SK-N-SH (cell line): ENCODE measurements at regions not wholly inside any gene's neighbourhood (a gene's known extent, or its start where the extent isn't known, plus 50 kb on each side); places are given as distances from the start of the nearest gene placed in this dataset.

Experiments used
- CTCF ChIA-PET: fragments of 300-600, 350-600 bp; formaldehyde crosslinking; extraction: SDS; loops from one replicate; lab custom pipeline; 2021; lab: Yijun Ruan, JAX
- POLR2A ChIA-PET: fragments of 350-600 bp; sonication (Branson Sonifier 250); formaldehyde crosslinking; extraction: SDS; loops from one replicate; lab custom pipeline; 2020; ENCODE audit warnings: antibody characterized with exemption, inconsistent platforms; lab: Yijun Ruan, JAX
- DNase-seq: peaks from one replicate; pipeline ENCODE4 v3.0.0; 2012
- H2AFZ ChIP-seq: fragments of 200-600 bp; sonication (generic); 2 replicates; pipeline ENCODE4 v1.8.1; 2016; ENCODE audit warnings: antibody characterized with exemption, mild to moderate bottlenecking, low read depth
- H3F3A ChIP-seq: fragments of 200-600 bp; sonication (generic); replicated peaks from 2 replicates; pipeline ENCODE3; 2016; ENCODE audit warnings: antibody characterized with exemption, mild to moderate bottlenecking; ENCODE audit not compliant: insufficient read depth
- H3K27ac ChIP-seq, 2 experiments: fragments of 200-500 bp in 1 of 2; fragments of 200-600 bp in 1 of 2; sonication (Bioruptor generic) in 1 of 2; sonication (generic), shearing (Covaris generic) in 1 of 2; 2 replicates each; pipeline versions ENCODE4 v1.5.1 to v1.6.1; 2014 to 2016; ENCODE audit warnings: low read depth in 2 of 2, inconsistent platforms in 1 of 2, low read length in 1 of 2, mild to moderate bottlenecking in 1 of 2, mixed read lengths in 1 of 2
- H3K27me3 ChIP-seq: fragments of 200-600 bp; sonication (generic), shearing (Covaris generic); 2 replicates; pipeline ENCODE4 v1.6.1; 2016; ENCODE audit warnings: mixed run types; ENCODE audit not compliant: insufficient read depth
- H3K36me3 ChIP-seq, 2 experiments: fragments of 200-500 bp in 1 of 2; fragments of 200-600 bp in 1 of 2; sonication (Bioruptor generic) in 1 of 2; sonication (generic) in 1 of 2; replicated peaks in 1 of 2; 2 replicates each; pipeline versions ENCODE3 to v1.5.1; 2014 to 2016; ENCODE audit warnings: low read length in 1 of 2, mild to moderate bottlenecking in 1 of 2; ENCODE audit not compliant: insufficient read depth in 2 of 2, control insufficient read depth in 1 of 2
- H3K4me1 ChIP-seq, 2 experiments: fragments of 200-500 bp in 1 of 2; fragments of 200-600 bp in 1 of 2; sonication (Bioruptor generic) in 1 of 2; sonication (generic), shearing (Covaris generic) in 1 of 2; 2 replicates each; pipeline versions ENCODE4 v1.5.1 to v1.6.1; 2014 to 2016; ENCODE audit warnings: low read depth in 1 of 2, low read length in 1 of 2, mixed run types in 1 of 2; ENCODE audit not compliant: insufficient read depth in 2 of 2, control insufficient read depth in 1 of 2
- H3K4me2 ChIP-seq: fragments of 200-600 bp; sonication (generic), shearing (Covaris generic); 2 replicates; pipeline ENCODE4 v1.6.1; 2017; ENCODE audit warnings: mixed run types
- H3K4me3 ChIP-seq, 2 experiments: fragments of 200-500 bp in 1 of 2; fragments of 200-600 bp in 1 of 2; sonication (Bioruptor generic) in 1 of 2; sonication (generic), shearing (Covaris generic) in 1 of 2; 2 replicates each; pipeline versions ENCODE4 v1.5.1 to v1.8.1; 2014 to 2016; ENCODE audit warnings: low read depth in 2 of 2, inconsistent platforms in 1 of 2, low read length in 1 of 2, mild to moderate bottlenecking in 1 of 2, mixed read lengths in 1 of 2, moderate library complexity in 1 of 2
- H3K79me2 ChIP-seq: fragments of 200-600 bp; sonication (generic); 2 replicates; pipeline ENCODE4 v1.8.1; 2017; ENCODE audit warnings: mild to moderate bottlenecking; ENCODE audit not compliant: insufficient read depth
- H3K9ac ChIP-seq: fragments of 200-600 bp; sonication (generic); 2 replicates; pipeline ENCODE4 v1.6.1; 2017; ENCODE audit warnings: mixed run types
- H3K9me2 ChIP-seq: fragments of 200-600 bp; sonication (generic); 2 replicates; pipeline ENCODE4 v1.6.1; 2017; ENCODE audit warnings: mixed run types
- H3K9me3 ChIP-seq: fragments of 200-600 bp; sonication (generic); 2 replicates; pipeline ENCODE4 v1.6.1; 2017; ENCODE audit warnings: mixed run types, mild to moderate bottlenecking, moderate library complexity
- H4K20me1 ChIP-seq: fragments of 200-600 bp; sonication (generic); 2 replicates; pipeline ENCODE4 v1.6.1; 2017; ENCODE audit warnings: mild to moderate bottlenecking, mixed run types; ENCODE audit not compliant: insufficient read depth
- CHD2 ChIP-seq: fragments of 150-350 bp; IDR thresholded peaks from 2 replicates; pipeline ENCODE4 v1.6.1; 2018; ENCODE audit warnings: low read length; ENCODE audit not compliant: partially characterized antibody
- ELF1 ChIP-seq: IDR thresholded peaks from 2 replicates; pipeline ENCODE4 v1.4.0; 2012
- EP300 ChIP-seq, 2 experiments: IDR thresholded peaks; 2 replicates each; pipeline versions ENCODE4 v1.4.0 to v1.6.1; 2012; ENCODE audit warnings: borderline replicate concordance in 1 of 2, low read depth in 1 of 2, low read length in 1 of 2
- FOSL2 ChIP-seq: IDR thresholded peaks from 2 replicates; pipeline ENCODE4 v1.4.0; 2012; ENCODE audit warnings: low read depth, mild to moderate bottlenecking, moderate library complexity, borderline replicate concordance
- FOXJ3 ChIP-seq: sonication (generic); formaldehyde crosslinking; IDR thresholded peaks from 2 replicates; pipeline ENCODE4 v1.5.1; 2020; ENCODE audit warnings: mild to moderate bottlenecking, missing genetic modification reagents
- GABPA ChIP-seq: IDR thresholded peaks from 2 replicates; pipeline ENCODE4 v1.4.0; 2012; ENCODE audit warnings: low read depth, mild to moderate bottlenecking
- GATA2 ChIP-seq: sonication (generic); formaldehyde crosslinking; IDR thresholded peaks from 2 replicates; pipeline ENCODE4 v1.5.0; 2020; ENCODE audit warnings: mild to moderate bottlenecking, missing genetic modification reagents
- IRF3 ChIP-seq: fragments of 150-350 bp; IDR thresholded peaks from 2 replicates; pipeline ENCODE4 v1.6.1; 2016; ENCODE audit warnings: mild to moderate bottlenecking, low read depth, low read length
- NRF1 ChIP-seq: IDR thresholded peaks from 2 replicates; pipeline ENCODE4 v1.6.1; 2012; ENCODE audit warnings: low read depth, mild to moderate bottlenecking, low read length
- POLR2AphosphoS5 ChIP-seq: IDR thresholded peaks from 2 replicates; pipeline ENCODE4 v1.6.1; 2012; ENCODE audit warnings: low read depth, low read length
- REST ChIP-seq: IDR thresholded peaks from 2 replicates; pipeline ENCODE4 v1.6.1; 2012; ENCODE audit warnings: mild to moderate bottlenecking, low read depth, low read length, moderate library complexity
- RFX5 ChIP-seq: IDR thresholded peaks from 2 replicates; pipeline ENCODE4 v1.6.1; 2012; ENCODE audit warnings: mild to moderate bottlenecking, improper control_type of control experiment, low read length
- RXRA ChIP-seq: IDR thresholded peaks from 2 replicates; pipeline ENCODE4 v1.4.0; 2012; ENCODE audit warnings: low read depth, mild to moderate bottlenecking, borderline replicate concordance
- SIN3A ChIP-seq: IDR thresholded peaks from 2 replicates; pipeline ENCODE4 v1.6.1; 2012; ENCODE audit warnings: low read depth, mild to moderate bottlenecking, low read length, moderate library complexity, borderline replicate concordance
- SMC3 ChIP-seq: IDR thresholded peaks from 2 replicates; pipeline ENCODE4 v1.6.1; 2012; ENCODE audit warnings: low read depth, low read length, improper control_type of control experiment
- TAF1 ChIP-seq: IDR thresholded peaks from 2 replicates; pipeline ENCODE4 v1.6.1; 2012; ENCODE audit warnings: low read depth, mild to moderate bottlenecking, low read length, moderate library complexity, borderline replicate concordance
- USF1 ChIP-seq: IDR thresholded peaks from 2 replicates; pipeline ENCODE4 v1.4.0; 2012; ENCODE audit warnings: low read depth, borderline replicate concordance
- USF2 ChIP-seq: fragments of 150-350 bp; IDR thresholded peaks from 2 replicates; pipeline ENCODE4 v1.6.1; 2017; ENCODE audit warnings: antibody characterized with exemption, low read length, low read depth, borderline replicate concordance
- YY1 ChIP-seq: IDR thresholded peaks from 2 replicates; pipeline ENCODE4 v1.4.0; 2012; ENCODE audit warnings: low read depth, mild to moderate bottlenecking
- WGBS: methylation state at CpG from one replicate; pipeline ENCODE4 v1.1.6; 2017; ENCODE audit warnings: low lambda C conversion rate; 5-methylcytosine and 5-hydroxymethylcytosine counted together

GRCh38 chr4:171117457-171117856 is 695.7 kb upstream of the GALNTL6 start:
- no peak overlapping the region for H2AFZ ChIP-seq
- H3K9me3 ChIP-seq = no peaks in the 10 kb centered on the region
- TF ChIP-seq USF2 (no peak), NRF1 (no peak), EP300 (IDR thresholded peaks at IDR 0.05; ENCODE audit: borderline replicate concordance in 1 of 2, low read depth in 1 of 2, low read length in 1 of 2) (no peak), GABPA (no peak), FOXJ3 (CRISPR knock-in tag) (no peak)
- no peak for DNase-seq
- H3K4me1 ChIP-seq = no peaks in the 10 kb centered on the region
- H3K36me3 ChIP-seq = no peaks in the 10 kb centered on the region
- H3K27ac ChIP-seq = no peak overlapping the region
- POLR2A ChIA-PET = no interaction called here
- H3K27me3 ChIP-seq = no peaks in the 10 kb centered on the region
- no peaks in the 10 kb centered on the region for H3F3A ChIP-seq
- H3K79me2 ChIP-seq = no peaks in the 10 kb centered on the region
- H4K20me1 ChIP-seq = no peaks in the 10 kb centered on the region
- no peak overlapping the region for H3K4me2 ChIP-seq
- no peak overlapping the region for H3K9ac ChIP-seq
- CTCF ChIA-PET = no interaction called here
- H3K4me3 ChIP-seq = no peak overlapping the region
- no peaks in the 10 kb centered on the region; the same call in 1 of the 2 replicates for H3K9me2 ChIP-seq
- WGBS = 24% methylated on average over 1 of the region's 1 CpG

GRCh38 chr4:171101845-171102244 is 711.4 kb upstream of the GALNTL6 start:
- CTCF ChIA-PET = no interaction called here

GRCh38 chr4:171087089-171087488 is 726.1 kb upstream of the GALNTL6 start:
- WGBS = 10% methylated on average over 2 of the region's 2 CpGs
- H3F3A ChIP-seq = no peaks in the 10 kb centered on the region
- no peak overlapping the region for H3K9ac ChIP-seq
- no peak overlapping the region for H3K4me2 ChIP-seq
- CTCF ChIA-PET = interaction anchor here (1.1 kb wide), 1 partner anchor 8 kb away, joined by 3 read pairs; no protein-coding TSS in a partner anchor
- no peaks in the 10 kb centered on the region for H3K9me3 ChIP-seq
- no peak overlapping the region for H3K4me3 ChIP-seq
- no peaks in the 10 kb centered on the region for H3K27me3 ChIP-seq
- no peak overlapping the region for H3K27ac ChIP-seq
- H3K36me3 ChIP-seq = no peaks in the 10 kb centered on the region
- H3K4me1 ChIP-seq = no peaks in the 10 kb centered on the region
- H3K9me2 ChIP-seq = no peaks in the 10 kb centered on the region
- no peaks in the 10 kb centered on the region for H3K79me2 ChIP-seq
- DNase-seq = no peak
- H4K20me1 ChIP-seq = no peaks in the 10 kb centered on the region
- no peak overlapping the region for H2AFZ ChIP-seq
- POLR2A ChIA-PET = no interaction called here
- no peak for TF ChIP-seq USF1
- TF ChIP-seq IRF3 = no peak
- TF ChIP-seq NRF1 = no peak
- no peak for TF ChIP-seq RFX5
- TF ChIP-seq RXRA = no peak
- no peak for TF ChIP-seq FOSL2
- TF ChIP-seq CHD2 = no peak
- TF ChIP-seq SIN3A = no peak
- TF ChIP-seq YY1 = no peak
- no peak for TF ChIP-seq REST

More at GRCh38 chr4:171101845-171102244, 711.4 kb upstream of the GALNTL6 start:
- H2AFZ ChIP-seq = no peak overlapping the region
- no peaks in the 10 kb centered on the region for H3K36me3 ChIP-seq
- H4K20me1 ChIP-seq = no peaks in the 10 kb centered on the region
- no peaks in the 10 kb centered on the region for H3K27me3 ChIP-seq
- no peaks in the 10 kb centered on the region for H3K9me2 ChIP-seq
- TF ChIP-seq RXRA = no peak
- TF ChIP-seq SMC3 = no peak
- TF ChIP-seq ELF1 = no peak
- TF ChIP-seq POLR2AphosphoS5 = no peak
- no peak for TF ChIP-seq TAF1
- no peak for TF ChIP-seq GATA2
- no peaks in the 10 kb centered on the region for H3F3A ChIP-seq
- POLR2A ChIA-PET = no interaction called here
- H3K27ac ChIP-seq = no peak overlapping the region
- H3K4me1 ChIP-seq = no peaks in the 10 kb centered on the region
- no peak overlapping the region for H3K4me3 ChIP-seq
- H3K79me2 ChIP-seq = no peaks in the 10 kb centered on the region
- H3K4me2 ChIP-seq = no peak overlapping the region
- H3K9me3 ChIP-seq = no peaks in the 10 kb centered on the region
- no peak overlapping the region for H3K9ac ChIP-seq
- no peak for DNase-seq
